ENCODE measurements at regions not wholly inside any gene's neighbourhood (a gene's known extent, or its start where the extent isn't known, plus 50 kb on each side); places are given as distances from the start of the nearest gene placed in this dataset.

DNA sequence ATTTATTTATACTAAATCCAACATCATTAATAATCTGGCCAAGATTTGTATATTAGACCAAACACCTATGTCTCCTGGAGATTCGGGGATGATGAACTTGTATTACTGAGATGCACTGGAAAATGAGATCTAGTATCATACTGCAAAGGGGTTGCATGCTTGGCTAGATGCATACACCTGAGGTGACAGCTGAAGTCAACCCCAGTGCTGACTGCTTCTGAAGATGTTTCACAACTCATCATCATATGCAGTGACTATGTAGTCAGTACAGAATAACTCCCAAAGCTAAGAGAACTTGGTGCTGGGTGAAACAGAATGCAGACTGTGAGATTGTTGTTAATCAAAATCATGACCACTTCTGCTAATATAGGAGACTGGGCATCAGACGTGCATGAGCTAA lies 1114.2 kb downstream of the NSUN3 start:
- TF ChIP-seq CBFA2T2 (conservative IDR thresholded peaks at IDR 0.05) (no peak), MXI1 (IDR thresholded peaks at IDR 0.05; ENCODE audit: low read depth, low read length) (no peak), EHMT2 (IDR thresholded peaks at IDR 0.05) (no peak), POLR2A (conservative IDR thresholded peaks at IDR 0.05) (no peak), CBX1 (IDR thresholded peaks at IDR 0.05; ENCODE audit: low read depth) (no peak), CHD2 (IDR thresholded peaks at IDR 0.05; ENCODE audit: low read depth, low read length) (no peak), GABPB1 (CRISPR knock-in tag; IDR thresholded peaks at IDR 0.05) (no peak), EZH2 (IDR thresholded peaks at IDR 0.05; ENCODE audit: borderline replicate concordance, low read depth, low read length) (no peak), PTBP1 (IDR thresholded peaks at IDR 0.05; ENCODE audit: low read depth, low read length) (no peak), ZNF766 (CRISPR knock-in tag; conservative IDR thresholded peaks at IDR 0.05) (no peak)
- TF ChIP-seq, protein P1, sequence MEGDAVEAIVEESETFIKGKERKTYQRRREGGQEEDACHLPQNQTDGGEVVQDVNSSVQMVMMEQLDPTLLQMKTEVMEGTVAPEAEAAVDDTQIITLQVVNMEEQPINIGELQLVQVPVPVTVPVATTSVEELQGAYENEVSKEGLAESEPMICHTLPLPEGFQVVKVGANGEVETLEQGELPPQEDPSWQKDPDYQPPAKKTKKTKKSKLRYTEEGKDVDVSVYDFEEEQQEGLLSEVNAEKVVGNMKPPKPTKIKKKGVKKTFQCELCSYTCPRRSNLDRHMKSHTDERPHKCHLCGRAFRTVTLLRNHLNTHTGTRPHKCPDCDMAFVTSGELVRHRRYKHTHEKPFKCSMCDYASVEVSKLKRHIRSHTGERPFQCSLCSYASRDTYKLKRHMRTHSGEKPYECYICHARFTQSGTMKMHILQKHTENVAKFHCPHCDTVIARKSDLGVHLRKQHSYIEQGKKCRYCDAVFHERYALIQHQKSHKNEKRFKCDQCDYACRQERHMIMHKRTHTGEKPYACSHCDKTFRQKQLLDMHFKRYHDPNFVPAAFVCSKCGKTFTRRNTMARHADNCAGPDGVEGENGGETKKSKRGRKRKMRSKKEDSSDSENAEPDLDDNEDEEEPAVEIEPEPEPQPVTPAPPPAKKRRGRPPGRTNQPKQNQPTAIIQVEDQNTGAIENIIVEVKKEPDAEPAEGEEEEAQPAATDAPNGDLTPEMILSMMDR (IDR thresholded peaks at IDR 0.05 in 2 of 3, conservative IDR thresholded peaks at IDR 0.05 in 1 of 3; ENCODE audit: insufficient read depth in 2 of 3, low read depth in 1 of 3, low read length in 3 of 3), result no peak
- TF ChIP-seq, protein P2, sequence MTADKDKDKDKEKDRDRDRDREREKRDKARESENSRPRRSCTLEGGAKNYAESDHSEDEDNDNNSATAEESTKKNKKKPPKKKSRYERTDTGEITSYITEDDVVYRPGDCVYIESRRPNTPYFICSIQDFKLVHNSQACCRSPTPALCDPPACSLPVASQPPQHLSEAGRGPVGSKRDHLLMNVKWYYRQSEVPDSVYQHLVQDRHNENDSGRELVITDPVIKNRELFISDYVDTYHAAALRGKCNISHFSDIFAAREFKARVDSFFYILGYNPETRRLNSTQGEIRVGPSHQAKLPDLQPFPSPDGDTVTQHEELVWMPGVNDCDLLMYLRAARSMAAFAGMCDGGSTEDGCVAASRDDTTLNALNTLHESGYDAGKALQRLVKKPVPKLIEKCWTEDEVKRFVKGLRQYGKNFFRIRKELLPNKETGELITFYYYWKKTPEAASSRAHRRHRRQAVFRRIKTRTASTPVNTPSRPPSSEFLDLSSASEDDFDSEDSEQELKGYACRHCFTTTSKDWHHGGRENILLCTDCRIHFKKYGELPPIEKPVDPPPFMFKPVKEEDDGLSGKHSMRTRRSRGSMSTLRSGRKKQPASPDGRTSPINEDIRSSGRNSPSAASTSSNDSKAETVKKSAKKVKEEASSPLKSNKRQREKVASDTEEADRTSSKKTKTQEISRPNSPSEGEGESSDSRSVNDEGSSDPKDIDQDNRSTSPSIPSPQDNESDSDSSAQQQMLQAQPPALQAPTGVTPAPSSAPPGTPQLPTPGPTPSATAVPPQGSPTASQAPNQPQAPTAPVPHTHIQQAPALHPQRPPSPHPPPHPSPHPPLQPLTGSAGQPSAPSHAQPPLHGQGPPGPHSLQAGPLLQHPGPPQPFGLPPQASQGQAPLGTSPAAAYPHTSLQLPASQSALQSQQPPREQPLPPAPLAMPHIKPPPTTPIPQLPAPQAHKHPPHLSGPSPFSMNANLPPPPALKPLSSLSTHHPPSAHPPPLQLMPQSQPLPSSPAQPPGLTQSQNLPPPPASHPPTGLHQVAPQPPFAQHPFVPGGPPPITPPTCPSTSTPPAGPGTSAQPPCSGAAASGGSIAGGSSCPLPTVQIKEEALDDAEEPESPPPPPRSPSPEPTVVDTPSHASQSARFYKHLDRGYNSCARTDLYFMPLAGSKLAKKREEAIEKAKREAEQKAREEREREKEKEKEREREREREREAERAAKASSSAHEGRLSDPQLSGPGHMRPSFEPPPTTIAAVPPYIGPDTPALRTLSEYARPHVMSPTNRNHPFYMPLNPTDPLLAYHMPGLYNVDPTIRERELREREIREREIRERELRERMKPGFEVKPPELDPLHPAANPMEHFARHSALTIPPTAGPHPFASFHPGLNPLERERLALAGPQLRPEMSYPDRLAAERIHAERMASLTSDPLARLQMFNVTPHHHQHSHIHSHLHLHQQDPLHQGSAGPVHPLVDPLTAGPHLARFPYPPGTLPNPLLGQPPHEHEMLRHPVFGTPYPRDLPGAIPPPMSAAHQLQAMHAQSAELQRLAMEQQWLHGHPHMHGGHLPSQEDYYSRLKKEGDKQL (CRISPR knock-in tag; IDR thresholded peaks at IDR 0.05; ENCODE audit: borderline replicate concordance), result no peak

Measured in K562 (cell line).